ENCODE measurements at regions not wholly inside any gene's neighbourhood (a gene's known extent, or its start where the extent isn't known, plus 50 kb on each side); places are given as distances from the start of the nearest gene placed in this dataset.

DNA sequence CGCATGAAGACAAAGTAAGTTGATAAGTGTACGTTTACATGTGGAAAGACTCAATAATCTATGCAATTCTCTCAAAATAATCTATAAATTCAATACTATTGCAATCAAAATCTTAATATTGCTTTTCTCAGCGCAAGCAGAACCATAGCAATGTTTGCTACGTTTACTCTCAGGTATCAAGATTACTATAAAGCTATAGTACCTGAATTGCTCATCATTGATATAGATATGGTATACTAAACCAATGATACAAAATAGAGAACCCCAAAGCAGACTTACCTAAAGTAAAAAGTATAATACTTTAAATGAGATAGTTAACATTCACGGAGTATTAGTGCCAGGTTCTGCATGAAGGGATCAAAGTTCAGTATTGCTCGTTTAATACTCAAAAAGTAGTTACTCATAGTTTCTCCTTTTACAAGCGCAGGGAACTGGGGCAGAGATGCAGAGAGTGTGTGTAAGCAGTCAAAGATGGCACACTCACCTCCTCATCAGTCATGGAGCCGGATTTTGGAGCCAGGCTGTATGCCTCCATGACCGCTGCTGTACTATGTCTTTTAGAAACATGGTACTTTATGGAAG is 391.0 kb upstream of the ID2 start:
- no peak for DNase-seq (ENCODE audit: extremely low spot score)
- CTCF ChIA-PET: interaction anchor here (1.0 to 2.5 kb wide), 4 partner anchors 8 to 29 kb away, joined by 3 to 7 read pairs (median 3); no protein-coding TSS in a partner anchor
- POLR2A ChIA-PET: no interaction called here
- TF ChIP-seq CTCF (IDR thresholded peaks at IDR 0.05; ENCODE audit: control extremely low read depth, extremely low read depth, low read depth, missing control alignments): no peak

GRCh38 chr2:8296306-8296705 is 385.6 kb upstream of the ID2 start:
- no peak for DNase-seq (ENCODE audit: extremely low spot score)
- TF ChIP-seq CTCF (IDR thresholded peaks at IDR 0.05; ENCODE audit: control extremely low read depth, extremely low read depth, low read depth, missing control alignments): no peak
- ChIA-PET CTCF (interaction anchor here (1.1 kb wide), 1 partner anchor 9 kb away, joined by 3 read pairs; no protein-coding TSS in a partner anchor), POLR2A (no interaction called here)

- CTCF ChIA-PET: no interaction called here
- POLR2A ChIA-PET: no interaction called here
- TF ChIP-seq CTCF (IDR thresholded peaks at IDR 0.05; ENCODE audit: control extremely low read depth, extremely low read depth, low read depth, missing control alignments): no peak
- no peak for DNase-seq (ENCODE audit: extremely low spot score)
Measured at GRCh38 chr2:8297376-8298231, 384.3 kb upstream of the ID2 start.

DNA sequence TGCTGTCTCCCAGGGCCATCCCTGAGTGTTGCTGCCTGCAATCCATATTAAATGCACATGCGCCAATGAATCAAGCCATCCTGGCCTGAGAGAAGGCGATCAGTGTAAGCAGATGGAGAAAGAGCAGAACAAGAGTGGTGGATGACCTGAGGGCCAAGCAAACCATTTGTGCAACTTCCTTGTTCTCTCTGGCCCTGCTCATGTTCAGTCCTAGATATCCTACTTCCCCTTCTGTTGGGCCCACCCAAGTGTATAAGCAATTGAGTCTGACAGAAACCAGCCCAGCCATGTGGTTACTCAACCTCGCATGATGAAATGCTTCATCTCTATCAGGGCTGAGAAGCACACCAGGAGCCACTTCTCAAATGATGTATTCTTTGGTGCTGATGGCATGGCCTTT is 383.1 kb upstream of the ID2 start:
- ChIA-PET CTCF (no interaction called here), POLR2A (no interaction called here)
- TF ChIP-seq CTCF (IDR thresholded peaks at IDR 0.05; ENCODE audit: control extremely low read depth, extremely low read depth, low read depth, missing control alignments): no peak
- no peak for DNase-seq (ENCODE audit: extremely low spot score)

DNA sequence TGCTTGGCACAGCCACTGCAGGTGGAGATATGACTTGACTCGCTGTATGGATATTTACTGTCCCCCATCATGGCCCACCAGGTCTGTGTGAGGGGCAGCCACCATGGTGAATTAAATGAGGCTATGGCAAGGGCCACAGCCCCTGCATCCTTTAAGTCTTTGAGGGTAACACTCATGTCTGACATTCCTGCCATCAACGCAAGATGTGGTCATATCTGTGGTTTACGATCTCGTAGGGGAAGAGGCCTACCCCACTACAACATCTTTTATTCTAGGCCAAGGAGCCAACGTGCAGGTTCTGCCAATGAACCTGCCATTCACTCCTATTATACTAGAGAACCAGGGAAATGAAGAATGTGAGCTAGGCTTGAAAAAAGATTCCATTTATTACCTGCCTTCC is 381.6 kb upstream of the ID2 start:
- CTCF ChIA-PET: interaction anchor here (1.0 to 1.8 kb wide), 4 partner anchors 12 to 249 kb away, joined by 3 to 7 read pairs (median 4); no protein-coding TSS in a partner anchor
- DNase-seq (ENCODE audit: extremely low spot score): no peak
- POLR2A ChIA-PET: no interaction called here
- TF ChIP-seq CTCF (IDR thresholded peaks at IDR 0.05; ENCODE audit: control extremely low read depth, extremely low read depth, low read depth, missing control alignments): no peak

GRCh38 chr2:8300905-8301304 is 381.0 kb upstream of the ID2 start:
- ChIA-PET POLR2A (interaction anchor here (0.6 to 0.7 kb wide), 2 partner anchors 12 to 244 kb away, joined by 3 read pairs; no protein-coding TSS in a partner anchor), CTCF (interaction anchor here (1.0 to 1.8 kb wide), 6 partner anchors 12 to 248 kb away, joined by 3 to 7 read pairs (median 4); no protein-coding TSS in a partner anchor)
- no peak for TF ChIP-seq CTCF (IDR thresholded peaks at IDR 0.05; ENCODE audit: control extremely low read depth, extremely low read depth, low read depth, missing control alignments)
- DNase-seq (ENCODE audit: extremely low spot score): no peak
